ENCODE measurements at regions not wholly inside any gene's neighbourhood (a gene's known extent, or its start where the extent isn't known, plus 50 kb on each side); places are given as distances from the start of the nearest gene placed in this dataset.

- TF ChIP-seq POLR2A (IDR thresholded peaks at IDR 0.05; ENCODE audit: low read length) (no peak), GATA1 (IDR thresholded peaks at IDR 0.05; ENCODE audit: low read depth, low read length) (no peak)
Measured at GRCh38 chr11:36890121-36890679, 292.2 kb upstream of the RAG2 start.
